Gastrocnemius medialis (tissue), 4 donors: ENCODE measurements at regions not wholly inside any gene's neighbourhood (a gene's known extent, or its start where the extent isn't known, plus 50 kb on each side); places are given as distances from the start of the nearest gene placed in this dataset.

ENCODE experiments used
- CTCF ChIP-seq, 5 experiments: fragments of 450-650 bp in 3 of 5; fragments of 200-600 bp in 2 of 5; sonication (generic) in 2 of 5; IDR thresholded peaks in 4 of 5; conservative IDR thresholded peaks in 1 of 5; 1 replicate in 4 of 5; 2 replicates in 1 of 5; pipeline ENCODE4 v1.5.1; 2016 to 2019; ENCODE audit warnings: antibody characterized with exemption in 5 of 5, mild to moderate bottlenecking in 3 of 5, moderate library complexity in 3 of 5
- POLR2A ChIP-seq, 2 donors: fragments of 450-650 bp; IDR thresholded peaks; one replicate each; pipeline ENCODE4 v1.6.1; 2017; ENCODE audit warnings: antibody characterized with exemption in 2 of 2, mild to moderate bottlenecking in 2 of 2, moderate library complexity in 2 of 2

GRCh38 chr17:72502371-72503341 lies 381.8 kb downstream of the SOX9 start:
- no peak for TF ChIP-seq CTCF (IDR thresholded peaks at IDR 0.05 in 4 of 5, conservative IDR thresholded peaks at IDR 0.05 in 1 of 5)
- TF ChIP-seq POLR2A (IDR thresholded peaks at IDR 0.05), result no peak
